GM21515 (cell line): ENCODE measurements at regions not wholly inside any gene's neighbourhood (a gene's known extent, or its start where the extent isn't known, plus 50 kb on each side); places are given as distances from the start of the nearest gene placed in this dataset.
"Not testable (repeated sequence)": the region's sequence is repeated elsewhere in the genome, so short reads cannot be mapped to it uniquely, and the experiment has no call there.

Source experiments
- ATAC-seq: cut with Tn5 transposase; IDR thresholded peaks from one replicate; pipeline ENCODE4 v1.9.1; 2021; ENCODE audit not compliant: unreplicated experiment

DNA sequence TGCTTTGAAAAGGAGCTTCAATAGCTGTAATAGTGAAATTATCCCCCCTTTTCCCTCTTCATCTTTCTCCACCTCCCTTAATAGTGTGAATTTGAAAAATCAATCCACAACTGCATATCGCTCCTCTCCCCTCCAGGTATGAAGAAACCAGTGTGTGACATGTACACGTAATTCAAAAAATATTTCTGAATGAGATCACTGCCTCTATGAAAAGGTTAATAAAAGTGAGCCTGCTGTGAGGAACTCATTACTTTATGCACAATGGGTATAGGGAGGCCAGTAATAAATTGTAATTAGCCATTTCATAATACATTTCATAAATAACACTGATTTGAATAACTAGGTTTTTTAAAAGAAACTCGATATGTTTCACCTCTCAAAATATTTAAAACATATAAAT lies 209.0 kb upstream of the KYNU start:
- ATAC-seq: no peak

DNA sequence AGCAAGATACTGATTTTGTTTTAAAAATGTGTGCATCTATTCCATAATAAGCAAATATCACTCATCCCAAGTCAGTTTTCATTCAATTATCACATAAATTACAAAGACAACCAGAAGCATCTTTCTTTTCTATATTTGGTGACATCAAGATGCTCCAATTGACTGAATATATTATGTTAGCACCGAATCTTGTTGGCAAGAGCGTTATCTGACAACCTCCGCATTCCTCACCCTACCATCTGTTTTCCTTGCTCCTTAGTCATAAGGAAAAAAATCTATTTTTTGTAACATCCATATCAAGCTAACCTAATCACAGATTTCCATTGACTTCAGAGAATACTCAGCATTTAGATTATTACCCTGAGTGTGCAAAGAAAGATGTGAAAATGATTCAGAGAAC lies 212.2 kb upstream of the KYNU start:
- ATAC-seq: no peak

DNA sequence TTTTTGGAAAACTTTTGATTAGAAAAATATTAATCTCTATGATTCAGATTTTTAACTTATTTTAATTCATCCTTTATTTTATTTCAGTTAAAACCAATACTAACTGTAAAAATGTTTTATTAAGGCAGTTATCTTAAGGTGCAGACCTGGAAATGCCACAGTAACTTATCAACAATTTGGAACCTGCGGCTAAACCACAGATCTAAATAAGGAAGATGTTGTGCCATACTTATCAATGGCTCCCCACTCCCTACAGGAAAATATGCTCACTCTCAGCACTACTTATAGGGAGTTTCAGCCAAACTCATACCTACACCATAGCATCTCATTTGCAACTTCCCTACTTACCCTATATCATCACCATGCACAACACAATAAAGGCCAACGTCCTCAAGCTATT lies 226.9 kb upstream of the KYNU start:
- ATAC-seq: no peak

DNA sequence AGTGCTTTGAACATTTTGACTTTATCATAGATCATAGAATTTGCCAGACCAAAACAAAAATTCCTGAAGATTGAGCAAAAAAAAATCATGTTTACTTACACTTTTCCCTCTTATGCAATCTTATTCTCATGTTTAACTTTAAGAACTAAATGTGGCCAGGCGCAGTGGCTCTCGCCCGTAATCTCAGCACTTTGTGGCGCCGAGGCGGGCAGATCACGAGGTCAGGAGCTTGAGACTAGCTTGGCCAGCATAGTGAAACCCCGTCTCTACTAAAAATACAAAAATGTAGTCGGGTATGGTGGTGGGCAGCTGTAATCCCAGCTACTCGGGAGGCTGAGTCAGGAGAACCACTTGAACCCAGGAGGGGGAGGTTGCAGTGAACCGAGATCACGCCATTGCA lies 227.9 kb upstream of the KYNU start:
- ATAC-seq: no peak

DNA sequence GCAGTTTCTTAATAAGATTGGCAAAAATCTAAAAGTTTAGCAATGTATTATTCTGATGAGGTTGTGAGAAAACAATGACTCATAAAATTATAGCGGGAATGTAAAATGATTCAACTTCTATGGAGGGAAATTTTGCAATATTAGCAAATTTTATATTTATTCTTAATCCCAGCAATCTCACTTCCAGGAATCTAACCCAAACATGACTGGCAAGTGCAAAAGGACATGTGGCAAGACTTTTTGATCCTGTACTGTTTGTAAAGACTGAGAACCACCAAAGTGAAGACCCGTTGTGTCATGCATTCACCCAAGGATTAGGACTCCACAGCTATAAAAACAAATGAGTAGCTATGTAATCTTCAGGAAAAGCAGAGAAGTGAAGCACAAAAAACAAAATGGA lies 234.8 kb upstream of the KYNU start:
- ATAC-seq: no peak

DNA sequence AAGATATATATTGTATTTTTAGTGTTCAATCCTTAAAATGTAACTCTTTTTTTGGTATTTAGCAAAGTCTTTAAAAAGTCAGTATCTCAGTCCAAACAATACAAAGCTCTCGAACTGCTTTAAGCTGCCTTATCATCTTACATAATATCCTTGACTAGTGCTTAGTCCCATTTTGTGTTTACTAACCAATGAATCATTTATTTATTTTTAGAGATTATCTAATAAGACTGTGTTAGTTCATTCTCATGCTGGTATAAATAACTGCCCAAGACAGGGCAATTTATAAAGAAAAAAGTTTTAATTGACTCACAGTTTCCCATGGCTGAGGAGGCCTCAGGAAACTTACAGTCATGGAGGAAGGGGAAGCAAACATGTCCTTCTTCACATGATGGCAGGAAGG lies 248.3 kb upstream of the KYNU start:
- ATAC-seq: no peak

DNA sequence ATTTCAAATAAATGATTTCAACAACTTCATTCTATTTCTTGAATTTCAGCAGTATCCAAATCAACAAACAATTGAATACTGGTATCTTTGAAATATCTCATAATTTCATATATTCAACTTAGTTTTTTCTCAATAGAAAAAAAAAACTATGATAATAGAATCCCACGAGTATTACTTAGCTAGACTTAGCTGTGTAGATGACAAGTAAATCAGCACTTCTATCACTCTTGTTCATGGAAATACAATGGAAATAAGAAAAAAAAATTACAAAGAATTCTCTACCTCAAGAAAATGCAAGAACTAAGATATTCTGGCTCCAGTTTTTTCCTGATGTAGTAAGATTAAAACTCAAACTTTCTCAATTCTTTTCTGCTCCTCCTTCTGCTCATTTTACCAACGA lies 256.2 kb upstream of the KYNU start:
- ATAC-seq: no peak

DNA sequence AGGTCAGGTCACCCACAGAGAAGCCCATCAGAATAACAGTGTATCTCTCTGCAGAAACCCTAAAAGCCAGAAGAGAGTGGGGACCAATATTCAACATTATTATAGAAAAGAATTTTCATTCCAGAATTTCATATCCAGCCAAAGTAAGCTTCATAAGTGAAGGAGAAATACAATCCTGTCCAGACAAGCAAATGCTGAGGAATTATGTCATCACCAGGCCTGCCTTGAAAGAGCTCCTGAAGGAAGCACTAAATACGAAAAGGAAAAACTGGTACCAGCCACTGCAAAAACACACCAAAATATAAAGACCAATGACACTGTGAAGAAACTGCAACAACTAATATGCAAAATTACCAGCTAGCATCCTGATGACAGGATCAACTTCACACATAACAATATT lies 260.0 kb upstream of the KYNU start:
- no peak for ATAC-seq

DNA sequence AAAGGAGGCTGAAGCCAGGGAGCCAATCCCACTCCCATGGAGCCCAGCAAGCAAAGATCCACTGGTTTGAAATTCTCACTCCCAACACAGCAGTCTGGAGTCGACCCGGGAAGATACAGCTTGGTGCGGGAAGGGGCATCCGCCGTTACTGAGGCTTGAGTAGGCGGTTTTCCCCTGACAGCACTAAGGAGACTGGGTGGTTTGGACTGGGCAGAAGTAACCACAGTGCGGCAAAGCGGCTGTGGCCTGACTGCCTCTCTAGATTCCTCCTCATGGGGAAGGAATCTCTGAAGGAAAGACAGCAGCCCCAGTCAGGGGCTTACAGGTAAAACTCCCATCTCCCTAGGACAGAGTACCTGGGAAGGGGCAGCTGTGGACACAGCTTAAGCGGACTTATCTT lies 261.6 kb upstream of the KYNU start:
- no peak for ATAC-seq

DNA sequence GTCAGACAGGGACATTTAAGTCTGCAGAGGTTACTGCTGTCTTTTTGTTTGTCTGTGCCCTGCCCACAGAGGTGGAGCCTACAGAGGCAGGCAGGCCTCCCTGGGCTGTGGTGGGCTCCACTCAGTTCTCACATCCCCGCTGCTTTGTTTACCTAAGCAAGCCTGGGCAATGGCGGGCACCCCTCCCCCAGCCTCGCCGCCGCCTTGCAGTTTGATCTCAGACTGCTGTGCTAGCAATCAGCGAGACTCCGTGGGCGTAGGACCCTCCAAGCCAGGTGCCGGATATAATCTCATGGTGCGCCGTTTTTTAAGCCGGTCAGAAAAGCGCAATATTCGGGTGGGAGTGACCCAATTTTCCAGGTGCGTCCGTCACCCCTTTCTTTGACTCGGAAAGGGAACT lies 264.3 kb upstream of the KYNU start:
- ATAC-seq: not testable (repeated sequence)

DNA sequence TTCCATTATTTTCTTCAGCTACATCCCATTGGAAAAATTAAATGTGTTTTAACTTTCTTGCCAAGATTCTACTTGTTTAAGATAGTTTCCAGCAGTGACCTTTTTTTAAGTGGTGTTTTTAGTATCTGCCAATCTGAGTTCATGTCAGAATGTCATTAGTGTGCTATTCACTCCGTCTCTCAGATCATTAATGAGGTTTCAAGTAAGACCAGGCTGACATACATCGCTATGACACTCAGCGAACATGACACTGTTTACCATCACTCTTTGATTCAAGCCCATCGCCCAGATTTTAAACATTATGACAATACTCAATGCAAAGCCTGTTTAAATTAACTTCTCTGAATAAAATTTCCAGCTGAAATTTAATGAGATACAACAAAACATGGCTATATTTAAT lies 272.0 kb upstream of the KYNU start:
- no peak for ATAC-seq

DNA sequence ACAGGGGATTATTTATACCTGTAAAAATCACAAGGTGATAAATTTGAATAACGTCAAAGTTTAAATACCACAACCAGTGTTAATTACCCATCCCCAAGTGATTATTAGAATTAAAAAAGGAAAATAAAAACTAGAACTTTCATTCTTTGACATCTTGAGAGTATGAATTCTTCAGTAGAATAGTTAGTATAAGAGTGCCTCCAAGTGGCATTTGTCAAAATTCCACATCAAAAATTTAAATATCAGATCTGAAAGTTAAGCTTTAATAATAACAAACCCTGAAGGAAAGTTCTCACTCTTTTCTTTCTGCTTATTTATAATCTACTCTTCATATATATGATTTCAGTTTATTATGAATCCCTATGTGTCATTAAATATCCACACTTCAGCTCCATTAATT lies 273.7 kb upstream of the KYNU start:
- ATAC-seq: no peak

DNA sequence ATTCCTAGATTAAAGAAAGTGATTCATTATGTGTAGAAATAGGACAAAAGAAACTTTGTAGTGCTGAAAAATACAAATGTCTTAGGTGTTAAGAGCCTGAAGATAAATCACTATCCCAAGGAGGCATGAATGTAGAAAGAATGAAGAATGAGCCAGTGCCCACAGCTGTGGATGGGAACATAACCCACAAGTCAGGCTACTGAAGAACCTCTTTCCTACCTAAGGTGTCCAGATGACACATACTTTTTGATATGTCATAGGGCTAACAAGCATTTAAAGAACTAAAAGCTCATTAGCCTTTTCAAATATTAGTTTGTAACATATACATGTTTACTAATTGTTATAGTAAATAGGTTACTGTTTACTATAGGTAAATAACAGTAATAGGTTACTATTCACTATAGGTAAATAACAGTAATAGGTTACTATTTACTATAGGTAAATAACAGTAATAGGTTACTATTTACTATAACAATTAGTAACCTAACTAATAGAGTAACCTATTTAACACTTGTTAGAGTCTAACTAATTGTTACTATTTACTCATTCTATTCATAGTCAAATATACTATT lies 275.0 kb upstream of the KYNU start:
- no peak for ATAC-seq

DNA sequence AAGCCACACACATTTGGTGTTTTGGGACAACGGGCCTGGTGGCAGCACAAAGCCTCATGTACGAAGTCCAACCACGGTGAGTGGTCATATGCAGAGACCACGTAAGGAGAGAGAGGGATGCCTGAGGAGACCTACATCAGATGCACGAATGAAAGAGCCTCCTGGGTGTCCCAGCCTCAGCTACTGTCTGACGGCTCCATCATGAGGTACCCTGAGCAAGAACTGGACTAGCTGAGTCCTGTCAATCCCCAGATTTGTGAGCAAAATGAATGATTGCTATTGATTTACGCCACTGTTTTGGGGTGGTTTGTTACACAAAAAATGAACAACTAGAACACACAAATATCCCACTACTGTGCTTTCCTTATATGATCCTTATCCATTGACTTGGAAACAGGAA lies 275.7 kb upstream of the KYNU start:
- ATAC-seq: no peak

DNA sequence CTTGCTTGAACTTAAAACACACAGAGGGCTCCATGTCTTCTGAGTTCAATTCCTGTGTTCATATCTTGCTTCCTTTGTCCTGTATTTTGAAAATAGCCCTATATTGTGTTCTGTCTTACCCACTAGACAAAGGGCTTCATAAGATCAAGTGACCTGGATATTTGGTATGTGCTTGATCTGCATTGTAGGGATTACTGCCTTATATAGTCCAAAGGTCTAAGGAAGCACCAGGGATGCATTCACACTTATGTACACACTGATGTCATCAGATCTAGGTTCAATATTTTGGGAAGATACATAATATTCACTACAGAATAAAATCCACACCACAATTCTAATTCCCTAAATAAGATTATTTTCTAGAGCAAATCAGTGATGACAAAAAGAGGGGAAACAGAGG lies 278.0 kb upstream of the KYNU start:
- no peak for ATAC-seq

DNA sequence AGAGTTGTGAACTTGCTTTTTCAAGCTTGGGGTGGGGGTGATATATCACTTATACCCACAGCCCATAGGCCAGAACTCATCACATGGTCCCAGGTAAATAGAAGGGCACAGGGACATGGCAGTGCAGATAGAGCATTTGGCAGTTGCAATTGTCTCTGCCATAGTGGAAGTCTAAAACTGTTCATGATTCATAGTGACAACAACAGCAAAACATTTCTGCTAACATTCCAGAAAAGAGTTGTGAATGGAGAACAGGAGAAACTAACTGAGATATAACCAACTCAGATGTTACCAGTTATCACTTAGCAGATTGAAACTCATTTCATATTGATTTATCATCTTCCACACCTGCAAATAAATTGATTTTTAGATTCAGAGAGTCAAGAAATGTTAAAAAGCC lies 278.6 kb upstream of the KYNU start:
- no peak for ATAC-seq

DNA sequence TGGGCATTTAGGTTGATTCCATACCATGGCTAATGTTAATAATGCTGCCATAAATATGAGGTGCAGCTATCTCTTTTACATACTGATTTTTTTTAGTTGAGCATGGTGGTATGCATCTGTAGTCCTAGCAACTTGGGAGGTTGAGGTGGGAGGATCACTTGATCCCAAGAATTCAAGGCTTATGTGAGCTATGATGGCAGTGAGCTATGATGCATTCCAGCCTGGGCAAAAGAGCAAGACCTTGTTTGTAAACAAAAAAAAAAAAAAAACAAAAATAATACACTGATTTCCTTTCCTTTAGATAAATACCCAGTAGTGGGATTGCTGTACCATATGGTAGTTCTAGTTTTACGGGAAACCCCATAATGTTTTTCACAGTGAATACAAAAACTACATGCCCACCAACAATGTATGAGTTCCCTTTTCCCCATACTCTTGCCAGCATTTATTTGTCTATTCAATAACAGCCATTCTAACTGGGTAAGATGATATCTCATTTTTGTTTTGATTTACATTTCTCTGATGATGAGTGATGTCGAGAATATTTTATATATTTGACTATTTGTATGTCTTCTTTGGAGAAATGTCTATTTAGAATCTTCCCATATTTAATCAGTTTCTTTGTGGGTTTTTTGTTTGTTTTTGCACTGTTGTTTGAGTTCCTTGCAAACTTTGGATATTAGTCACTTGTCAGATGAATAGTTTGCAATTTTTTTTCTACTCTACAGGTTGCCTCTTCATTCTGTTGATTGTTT lies 281.0 kb upstream of the KYNU start:
- ATAC-seq: no peak

DNA sequence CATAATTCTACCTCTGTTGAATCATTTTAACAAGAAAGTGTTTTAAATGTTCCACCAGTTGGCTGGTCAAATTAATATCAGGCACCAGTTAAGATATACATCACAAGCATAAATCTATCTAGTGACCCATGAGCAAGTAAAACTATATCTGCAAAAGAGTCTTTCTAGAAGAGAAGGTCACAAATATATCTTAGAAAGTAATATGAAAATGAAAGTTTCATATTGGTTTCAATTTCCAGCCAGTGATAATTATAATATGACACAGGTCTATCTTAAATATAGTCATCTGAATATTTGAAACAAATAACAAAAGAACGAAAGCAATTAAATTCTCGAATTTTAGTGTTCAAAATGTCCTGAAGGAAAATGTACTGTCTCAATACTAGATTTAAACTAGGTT lies 282.5 kb upstream of the KYNU start:
- no peak for ATAC-seq

DNA sequence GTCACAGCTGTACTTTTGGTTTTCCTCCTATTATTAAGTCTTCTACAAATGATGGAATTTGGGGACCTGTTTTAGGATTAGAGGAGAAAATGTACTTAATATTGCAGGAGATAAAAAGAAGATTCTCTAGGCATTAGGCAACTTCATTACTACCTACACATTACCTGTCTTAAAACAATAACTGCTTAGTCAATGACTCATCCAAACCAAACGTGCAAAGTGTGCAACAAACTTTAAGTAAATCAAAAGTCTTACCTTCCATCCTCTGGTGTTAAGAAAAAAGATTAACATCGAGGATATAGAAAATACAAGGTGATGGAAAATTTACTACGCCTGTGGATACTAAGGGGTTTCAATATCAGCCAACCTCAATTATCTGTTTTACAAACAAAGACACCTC lies 285.3 kb upstream of the KYNU start:
- no peak for ATAC-seq

DNA sequence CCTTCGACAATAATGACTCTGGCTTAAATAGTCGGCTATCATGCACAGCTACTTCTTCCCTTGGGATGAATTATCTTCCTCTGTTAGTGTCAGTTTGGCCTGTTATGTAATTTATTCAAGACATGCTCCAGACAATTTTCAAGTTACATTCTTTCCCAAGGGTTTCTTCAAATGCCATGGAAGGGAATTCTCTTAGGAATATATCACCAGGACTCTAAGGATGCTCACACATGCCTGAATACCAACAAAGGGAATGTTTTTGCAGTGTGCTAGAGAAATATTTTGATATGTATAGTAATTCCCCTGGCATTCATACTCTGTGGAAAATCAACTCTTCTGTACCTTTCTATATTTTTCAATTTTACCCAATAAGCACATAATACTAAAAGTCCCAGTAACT lies 286.0 kb upstream of the KYNU start:
- ATAC-seq: no peak

DNA sequence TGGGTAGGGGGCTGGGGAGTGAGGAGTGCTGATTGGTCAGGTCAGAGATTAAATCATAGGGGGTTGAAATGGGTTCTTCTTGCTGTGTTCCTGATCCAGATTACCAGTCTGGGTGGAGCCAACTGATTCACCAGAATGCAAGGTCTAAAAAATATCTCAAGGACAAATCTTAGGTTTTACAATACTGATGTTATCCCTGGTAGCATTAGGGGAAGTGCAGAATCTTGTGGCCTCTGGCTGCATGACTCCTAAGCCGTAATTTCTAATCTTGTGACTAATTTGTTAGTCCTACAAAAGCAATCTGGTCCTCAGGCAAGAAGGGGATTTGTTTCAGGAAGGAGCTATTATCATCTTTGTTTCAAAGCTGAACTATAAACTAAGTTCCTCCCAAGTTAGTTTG lies 289.2 kb upstream of the KYNU start:
- no peak for ATAC-seq

DNA sequence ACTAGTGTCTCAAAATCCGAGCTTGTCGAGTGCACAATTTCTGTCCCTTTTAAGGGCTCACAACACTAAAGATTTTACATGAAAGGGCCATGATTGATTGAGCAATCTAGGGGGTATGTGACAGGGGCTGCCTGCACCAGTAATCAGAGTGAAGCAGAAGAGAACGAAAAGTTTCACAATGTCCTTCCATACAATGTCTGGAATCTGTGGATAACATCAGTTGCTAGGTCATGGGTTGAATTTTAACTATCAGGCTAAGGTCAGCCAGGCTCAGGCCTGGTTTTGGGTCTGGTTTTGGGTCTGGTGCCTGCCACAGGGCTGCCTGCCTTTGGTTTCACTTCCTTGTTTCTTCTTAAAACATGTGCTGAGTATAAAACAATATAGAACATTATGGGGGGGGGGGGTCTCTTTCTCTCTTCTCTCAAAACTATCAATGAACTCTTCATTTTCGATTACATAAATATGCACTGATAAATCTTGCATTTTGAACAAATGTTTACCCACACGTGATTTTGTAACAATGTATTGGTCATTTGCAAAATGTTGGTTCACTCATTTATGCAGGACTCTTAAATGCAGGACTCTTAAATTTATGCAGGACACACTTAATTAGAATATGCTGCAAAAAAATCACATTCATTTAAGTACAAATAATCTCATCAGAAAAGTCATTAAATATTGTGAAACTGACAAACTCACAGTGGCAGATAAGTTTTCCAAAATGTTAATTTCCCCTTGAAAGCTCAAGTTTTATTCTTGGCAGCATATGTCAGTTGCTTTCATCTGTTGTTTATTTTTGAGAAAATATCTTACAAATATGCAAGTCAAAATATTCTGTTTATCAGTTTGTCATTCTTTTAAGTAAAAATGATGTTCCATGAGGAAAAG lies 290.5 kb upstream of the KYNU start:
- ATAC-seq: no peak
